Prostate gland (tissue), 2 donors: ENCODE measurements at regions not wholly inside any gene's neighbourhood (a gene's known extent, or its start where the extent isn't known, plus 50 kb on each side); places are given as distances from the start of the nearest gene placed in this dataset.
"Not testable (repeated sequence)": the region's sequence is repeated elsewhere in the genome, so short reads cannot be mapped to it uniquely, and the experiment has no call there.

Experiments
- CTCF ChIP-seq, 4 experiments: fragments of 200-600 bp in 2 of 4; fragments of 450-650 bp in 2 of 4; sonication (generic) in 2 of 4; IDR thresholded peaks; 1 replicate in 3 of 4; 2 replicates in 1 of 4; pipeline ENCODE4 v1.5.1; 2016 to 2019; ENCODE audit warnings: antibody characterized with exemption in 4 of 4, mild to moderate bottlenecking in 2 of 4, moderate library complexity in 2 of 4
- POLR2A ChIP-seq: fragments of 450-650 bp; IDR thresholded peaks from one replicate; pipeline ENCODE4 v1.6.1; 2016; ENCODE audit warnings: antibody characterized with exemption, mild to moderate bottlenecking
- POLR2AphosphoS5 ChIP-seq: sonication (generic); formaldehyde crosslinking; IDR thresholded peaks from one replicate; pipeline ENCODE4 v1.6.1; 2017; ENCODE audit warnings: antibody characterized with exemption

DNA sequence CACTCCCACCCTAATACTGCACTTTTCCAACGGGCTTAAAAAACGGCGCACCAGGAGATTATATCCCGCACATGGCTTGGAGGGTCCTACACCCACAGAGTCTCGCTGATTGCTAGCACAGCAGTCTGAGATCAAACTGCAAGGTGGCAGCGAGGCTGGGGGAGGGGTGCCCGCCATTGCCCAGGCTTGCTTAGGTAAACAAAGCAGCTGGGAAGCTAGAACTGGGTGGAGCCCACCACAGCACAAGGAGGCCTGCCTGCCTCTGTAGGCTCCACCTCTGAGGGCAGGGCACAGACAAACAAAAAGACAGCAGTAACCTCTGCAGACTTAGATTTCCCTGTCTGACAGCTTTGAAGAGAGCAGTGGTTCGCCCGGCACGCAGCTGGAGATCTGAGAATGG is 88.5 kb downstream of the MTX3 start:
- TF ChIP-seq CTCF (IDR thresholded peaks at IDR 0.05); POLR2A; POLR2AphosphoS5: not testable (repeated sequence)
